ENCODE measurements at regions not wholly inside any gene's neighbourhood (a gene's known extent, or its start where the extent isn't known, plus 50 kb on each side); places are given as distances from the start of the nearest gene placed in this dataset.

GRCh38 chr4:14264437-14264836 lies 636.9 kb upstream of the BOD1L1 start:
- DNase-seq = no peak

- no peak for DNase-seq
These were observed 638.1 kb upstream of the BOD1L1 start for GRCh38 chr4:14265651-14266050.

DNA sequence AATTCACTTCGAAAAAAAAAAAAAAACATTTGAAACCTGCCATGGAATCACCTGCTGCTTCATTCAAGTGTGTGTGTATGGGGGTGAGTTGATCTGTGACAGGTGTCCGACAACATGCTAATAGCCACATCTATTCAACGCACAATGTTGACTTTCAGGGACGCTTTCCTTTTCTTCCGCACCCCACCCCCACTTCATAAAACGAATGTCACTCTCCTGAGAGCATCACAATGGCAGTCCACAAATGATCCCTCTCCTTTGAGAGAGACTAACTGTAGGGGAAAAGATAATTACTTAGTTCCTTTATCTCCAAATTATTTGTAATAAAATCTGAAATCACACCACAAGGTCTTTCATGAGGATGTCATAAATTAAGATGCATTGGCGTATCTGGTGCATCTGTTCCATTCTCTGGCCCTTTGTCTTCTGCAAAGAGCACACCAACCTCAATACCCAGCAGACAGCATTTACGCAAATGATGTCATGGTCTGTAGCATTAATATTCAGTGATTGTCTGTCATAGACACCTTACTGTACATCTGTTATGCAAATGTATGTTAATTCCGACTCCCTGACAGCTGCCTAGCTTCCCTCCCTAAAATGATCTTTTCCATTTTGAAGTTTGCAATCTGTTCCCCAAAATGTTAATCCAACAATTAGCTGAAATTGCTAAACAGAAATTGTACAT lies 640.0 kb upstream of the BOD1L1 start:
- no peak for DNase-seq

DNA sequence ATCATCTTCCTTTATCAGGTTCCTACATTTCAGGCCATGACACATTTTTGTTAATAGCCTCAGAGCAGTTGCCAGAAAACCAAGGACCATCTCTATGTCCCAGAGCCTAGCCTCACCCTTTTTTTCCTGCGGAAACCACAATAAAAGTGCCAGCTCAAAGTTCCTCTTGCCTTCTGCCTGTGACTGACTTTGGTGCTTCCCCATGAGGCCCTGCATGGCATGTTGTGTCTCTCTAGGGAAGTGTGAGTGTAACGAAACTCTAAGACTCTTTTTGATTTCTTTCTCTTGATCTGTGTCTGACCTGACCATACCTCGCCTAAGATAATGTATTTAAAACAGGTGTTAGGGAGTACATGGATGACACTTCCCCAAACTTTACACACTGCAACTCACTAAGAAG lies 642.3 kb upstream of the BOD1L1 start:
- DNase-seq = no peak

DNA sequence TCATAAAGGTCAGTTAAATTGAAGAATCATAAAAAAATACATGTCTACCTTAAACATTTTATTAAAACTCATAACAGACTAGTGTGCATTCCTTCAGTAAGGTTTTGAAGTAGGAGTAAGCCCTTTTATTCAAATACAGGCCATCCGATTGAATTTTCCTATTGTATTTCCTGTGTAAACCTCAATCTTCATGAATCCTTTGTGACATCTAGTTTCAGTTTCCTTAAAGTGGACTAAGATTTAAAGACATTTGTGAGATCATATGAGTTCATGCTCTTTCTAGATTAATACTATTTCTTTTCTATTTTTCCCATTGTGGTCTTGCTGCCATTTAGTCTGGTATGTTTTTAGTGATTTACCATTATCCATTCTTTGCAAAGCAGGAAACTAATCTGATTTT lies 644.7 kb upstream of the BOD1L1 start:
- DNase-seq = no peak

DNA sequence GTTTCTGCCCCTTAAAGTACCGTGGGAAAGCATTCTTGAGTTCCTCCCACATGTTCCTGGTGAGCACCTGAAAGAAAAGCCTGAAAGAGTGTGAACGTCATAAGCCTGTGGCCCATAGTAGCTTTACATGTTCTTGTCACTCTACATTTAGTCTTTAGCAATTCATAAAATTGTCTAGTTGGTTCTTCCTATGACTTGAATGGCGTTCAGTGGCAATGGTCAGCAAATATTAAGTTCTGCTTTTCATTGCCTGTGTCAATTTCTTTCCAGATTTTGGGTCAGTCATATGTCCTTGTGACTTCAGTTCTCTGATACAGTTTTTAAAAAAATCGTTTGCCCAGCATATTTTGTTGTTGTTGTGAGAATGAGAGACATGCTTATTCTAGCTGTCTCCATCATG lies 650.0 kb upstream of the BOD1L1 start:
- no peak for DNase-seq

GRCh38 chr4:14280567-14280966 lies 653.0 kb upstream of the BOD1L1 start:
- no peak for DNase-seq

GRCh38 chr4:14284578-14284977 lies 657.1 kb upstream of the BOD1L1 start:
- DNase-seq = no peak

DNA sequence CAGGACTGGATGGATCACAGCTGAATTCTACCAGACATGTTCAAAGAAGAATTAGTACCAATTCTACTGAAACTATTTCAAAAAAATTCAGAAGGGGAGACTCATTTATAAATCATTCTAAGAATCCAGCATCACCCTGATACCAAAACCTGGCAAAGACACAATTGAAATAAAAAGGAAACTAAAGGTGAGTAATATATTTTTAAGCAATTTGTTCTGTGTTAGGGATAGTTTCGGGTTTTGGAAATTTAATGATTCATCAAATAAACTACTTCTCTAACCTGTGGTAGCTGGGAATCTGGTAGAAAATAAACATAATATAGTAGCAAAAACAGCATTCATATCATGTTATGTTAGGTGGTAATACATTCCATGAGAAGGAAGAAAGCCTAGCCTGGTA lies 662.2 kb upstream of the BOD1L1 start:
- DNase-seq = no peak

GRCh38 chr4:14293582-14293981 lies 666.1 kb upstream of the BOD1L1 start:
- no peak for DNase-seq

DNA sequence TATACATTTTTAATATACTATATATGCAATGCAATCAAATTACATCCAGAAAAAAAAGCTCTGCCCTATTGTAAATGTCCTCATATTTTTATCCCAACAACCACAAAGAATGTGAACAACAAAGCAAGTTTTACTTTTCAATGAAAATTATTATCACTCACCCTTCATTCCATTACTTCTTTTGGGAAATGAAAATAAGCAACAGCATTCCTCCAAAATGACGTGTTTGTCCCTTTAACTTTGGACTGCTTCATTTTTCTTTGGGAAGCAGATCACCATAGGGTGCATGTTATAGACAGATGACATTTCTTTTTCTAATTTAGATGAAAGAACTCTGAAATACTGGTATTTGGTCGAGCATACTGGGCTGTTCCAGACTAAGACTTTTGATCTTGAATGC lies 667.1 kb upstream of the BOD1L1 start:
- DNase-seq = no peak

DNA sequence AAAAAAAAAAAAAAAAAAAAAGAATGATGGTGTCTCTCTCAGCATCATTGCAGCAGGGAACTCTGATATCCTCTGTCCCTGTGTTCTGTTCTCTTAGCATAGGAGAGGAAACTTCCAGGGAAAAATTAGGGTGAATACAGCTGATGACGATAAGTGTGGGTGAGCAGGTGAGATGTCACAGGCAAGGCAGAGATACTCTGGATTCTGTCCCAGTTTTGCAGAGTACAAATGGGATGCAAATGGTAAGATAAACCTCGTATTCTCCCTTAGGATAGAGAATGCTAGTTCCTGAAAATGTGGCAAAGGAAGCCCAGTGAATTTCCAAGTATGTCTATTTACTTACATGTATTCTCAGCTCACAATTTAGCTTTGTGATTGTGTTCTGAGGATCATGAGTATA lies 671.6 kb upstream of the BOD1L1 start:
- DNase-seq = no peak

DNA sequence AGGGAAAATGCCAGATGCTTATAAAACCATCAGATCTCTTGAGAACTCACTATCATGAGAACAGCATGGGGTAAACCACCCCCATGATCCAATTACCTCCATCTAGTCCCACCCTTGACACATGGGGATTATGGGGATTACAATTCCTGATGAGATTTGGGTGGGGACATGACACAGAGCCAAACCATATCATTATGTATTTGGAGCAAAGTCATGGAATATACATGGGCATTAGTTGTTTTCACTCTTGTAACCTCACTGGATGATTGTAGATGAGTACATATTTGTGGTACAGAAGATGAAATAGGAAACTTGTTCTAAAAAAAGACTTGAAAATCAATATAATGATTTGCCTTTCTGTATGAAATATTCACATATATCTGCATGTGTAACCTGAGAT lies 674.5 kb upstream of the BOD1L1 start:
- DNase-seq = no peak

- DNase-seq = no peak
These were observed 676.3 kb upstream of the BOD1L1 start for GRCh38 chr4:14303856-14304255.

- DNase-seq = no peak
These were observed 680.7 kb upstream of the BOD1L1 start for GRCh38 chr4:14308229-14308651.

DNA sequence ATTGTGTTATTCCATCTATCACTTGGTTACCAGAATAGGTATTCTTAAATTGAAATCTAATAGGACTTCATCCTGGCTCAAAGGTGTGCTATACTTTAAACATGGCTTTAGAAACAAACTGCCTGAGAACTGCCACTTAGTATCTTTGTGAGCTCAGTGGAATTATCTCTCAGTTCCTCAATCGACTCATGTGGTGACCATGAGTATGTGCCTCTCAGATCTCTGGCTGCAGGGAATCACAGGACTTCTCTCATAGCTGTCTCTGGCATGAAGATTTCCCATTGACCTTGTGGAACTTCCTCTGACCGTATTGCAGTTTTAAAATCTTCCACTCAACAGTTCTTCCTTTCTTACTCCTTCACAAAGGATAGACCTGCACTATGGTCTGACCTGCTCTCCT lies 681.9 kb upstream of the BOD1L1 start:
- DNase-seq = no peak

GRCh38 chr4:14313757-14314156 lies 686.2 kb upstream of the BOD1L1 start:
- no peak for DNase-seq

DNA sequence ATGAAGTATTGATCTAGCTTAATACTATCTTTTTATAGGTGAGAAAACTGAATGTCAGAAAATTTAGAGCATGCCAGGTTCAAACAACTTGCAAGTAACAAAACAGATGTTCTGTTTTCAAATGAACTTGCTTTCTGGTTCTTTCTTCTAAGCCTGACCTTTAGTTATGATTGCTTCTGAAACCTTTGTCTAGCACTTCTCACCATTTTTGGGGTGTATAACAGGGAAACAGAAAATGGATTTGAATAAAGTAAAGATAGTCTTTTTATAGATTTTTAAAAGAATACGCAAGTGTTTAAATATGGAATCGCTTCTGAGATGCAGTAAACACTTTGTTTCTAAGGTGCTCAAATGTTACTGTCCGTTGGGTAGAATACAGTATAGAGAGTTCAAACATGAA lies 687.2 kb upstream of the CPEB2 start:
- DNase-seq = no peak

DNA sequence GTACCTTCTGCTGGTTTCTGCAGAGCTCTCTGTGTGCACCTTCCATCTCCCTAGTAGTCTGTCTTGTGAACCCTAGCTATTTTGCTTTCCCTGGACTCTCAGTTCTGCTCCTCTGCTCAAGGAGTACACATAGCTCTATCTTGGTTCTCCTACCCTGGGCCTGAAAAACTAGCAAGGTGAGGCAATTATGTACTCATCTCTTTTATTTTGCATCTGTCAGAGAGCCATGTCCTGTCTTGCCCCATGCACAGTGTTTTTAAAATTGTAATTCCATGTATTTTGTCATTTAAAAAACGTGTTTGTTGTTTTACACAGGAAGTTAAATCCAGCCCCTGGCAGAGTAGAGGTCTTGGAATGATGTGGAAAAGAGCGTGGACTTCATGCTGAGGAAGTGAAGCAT lies 684.9 kb upstream of the CPEB2 start:
- no peak for DNase-seq

DNA sequence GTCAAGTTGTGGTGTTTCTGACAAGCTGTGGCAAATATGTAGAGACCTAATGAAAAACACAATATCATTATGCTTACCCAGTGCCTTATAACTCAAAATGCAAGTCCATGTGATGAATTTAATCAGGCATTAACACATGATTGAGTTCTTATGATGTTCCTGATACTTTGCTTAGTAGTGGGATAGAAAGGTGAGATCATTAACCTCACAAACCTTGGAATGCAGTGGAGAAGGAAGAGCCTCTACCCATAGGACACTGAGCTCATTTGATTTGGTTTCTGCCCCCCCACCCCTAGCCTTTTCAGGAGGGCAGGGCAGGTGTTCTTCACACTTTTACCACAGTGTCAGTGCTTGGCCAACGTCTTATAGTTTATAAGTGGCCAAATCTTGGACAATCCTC lies 683.6 kb upstream of the CPEB2 start:
- no peak for DNase-seq

DNA sequence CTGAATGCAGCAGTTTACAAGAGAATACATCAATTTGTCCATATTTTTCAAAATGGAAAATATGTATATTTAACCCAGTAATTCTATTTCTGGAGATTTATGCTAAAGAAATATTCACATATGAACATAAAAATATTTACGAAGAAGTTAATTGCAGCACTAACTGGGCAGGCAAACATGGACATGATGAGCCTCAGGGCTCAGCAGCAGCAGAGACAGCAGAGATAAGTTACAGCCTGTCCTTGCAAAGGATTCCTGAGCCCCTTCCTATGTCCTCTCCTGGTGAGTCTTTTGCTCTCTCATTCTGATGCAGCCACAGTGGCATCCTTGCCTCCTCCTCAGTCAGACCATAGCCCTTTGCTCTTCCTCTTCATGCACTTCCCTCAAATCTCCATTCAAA lies 680.6 kb upstream of the CPEB2 start:
- no peak for DNase-seq

DNA sequence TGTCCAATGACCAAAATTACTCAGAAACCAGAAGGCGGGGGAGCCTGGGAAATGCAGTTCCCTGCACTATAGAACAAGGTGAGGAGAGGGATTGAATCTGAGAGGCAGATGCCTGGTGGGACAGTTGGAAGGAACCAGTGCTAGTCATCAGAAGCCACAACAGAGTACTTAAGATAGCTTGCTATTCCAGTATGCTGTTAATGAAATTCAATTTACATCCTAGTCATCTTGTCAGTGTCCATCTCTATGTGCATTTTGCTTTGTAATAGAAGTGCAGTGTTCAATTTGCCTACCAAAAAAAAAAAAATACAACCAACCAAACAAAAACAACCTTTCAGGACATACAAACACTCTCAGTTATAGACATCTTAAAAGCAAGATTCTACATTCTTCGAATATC lies 679.1 kb upstream of the CPEB2 start:
- no peak for DNase-seq

DNA sequence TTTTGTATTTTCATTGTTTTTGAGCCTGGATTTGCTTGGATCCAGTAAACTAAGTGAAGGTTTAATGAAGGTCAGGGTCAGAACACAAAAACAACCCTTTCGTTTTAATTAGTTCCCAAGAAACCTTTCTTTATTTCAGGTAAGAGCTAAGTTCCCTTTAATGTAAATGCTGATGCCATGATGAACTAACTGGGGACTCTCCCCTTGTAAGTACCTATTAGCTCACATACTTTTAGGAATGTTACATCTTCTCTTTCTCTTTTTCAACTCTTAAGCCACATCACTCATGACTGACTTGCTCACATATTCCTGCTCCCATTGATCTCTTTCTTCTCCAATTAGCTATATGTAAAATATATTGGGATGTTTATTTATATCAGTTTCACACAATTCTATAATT lies 673.1 kb upstream of the CPEB2 start:
- no peak for DNase-seq

- DNase-seq = no peak
These were observed 668.7 kb upstream of the CPEB2 start for GRCh38 chr4:14333616-14334015.

- DNase-seq = no peak
These were observed 668.1 kb upstream of the CPEB2 start for GRCh38 chr4:14334166-14334565.

DNA sequence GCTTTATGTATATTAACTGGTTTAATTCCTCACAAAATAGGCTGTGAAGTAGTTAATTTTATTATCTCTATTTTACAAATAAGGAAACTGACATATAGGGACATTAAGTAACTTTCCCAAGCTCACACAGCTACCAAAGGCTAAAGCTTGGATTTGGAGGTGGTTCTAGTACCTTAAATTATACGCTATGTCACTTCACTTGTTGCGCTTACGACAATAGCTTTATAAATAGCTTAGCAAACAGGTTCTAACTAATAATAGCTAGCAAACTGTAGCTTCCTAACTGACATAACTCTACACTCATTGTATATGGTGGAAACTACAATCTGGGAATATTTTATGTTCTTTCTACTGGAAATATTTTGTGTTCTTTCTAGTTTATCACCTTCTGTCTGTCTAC lies 666.4 kb upstream of the CPEB2 start:
- no peak for DNase-seq
